K562 (cell line): ENCODE measurements at regions not wholly inside any gene's neighbourhood (a gene's known extent, or its start where the extent isn't known, plus 50 kb on each side); places are given as distances from the start of the nearest gene placed in this dataset.

Source experiments
- ATAC-seq: fragments of 200-7000 bp; cut with Tn5 transposase; 3 replicates; pipeline ENCODE4 v1.9.1; 2020; ENCODE audit warnings: moderate library complexity
- BruUV-seq: library from RNA; stranded (reverse); fragments of 400-500 nt; replicated peaks from 2 replicates; lab custom pipeline; 2021; lab: Mats Ljungman, UMichigan
- CTCF ChIA-PET: fragments of 300-600 bp; formaldehyde crosslinking; extraction: SDS; loops from one replicate; lab custom pipeline; 2021; ENCODE audit warnings: low intra/inter-chr PET ratio; lab: Yijun Ruan, JAX
- POLR2A ChIA-PET: fragments of 300-600, 350-650 bp; sonication (Branson Sonifier 250); formaldehyde crosslinking; extraction: SDS; loops from one replicate; lab custom pipeline; 2021; ENCODE audit warnings: antibody characterized with exemption, inconsistent platforms; lab: Yijun Ruan, JAX
- DNase-seq, 4 experiments: peaks; one replicate each; pipeline versions ENCODE4 v3.0.0 to v3.0.0-alpha.2; 2011 to 2018; ENCODE audit warnings: low spot score in 3 of 4, mixed read lengths in 3 of 4; ENCODE audit errors: extremely low read depth in 1 of 4
- FAIRE-seq: peaks from 2 replicates; lab custom pipeline; 2011; peaks lifted over from hg19 to GRCh38; lab: Jason Lieb, UNC
- H2AFZ ChIP-seq: 2 replicates; pipeline ENCODE4 v1.6.0; 2011; ENCODE audit warnings: low read depth, low read length, control low read depth, inconsistent platforms
- H3K27ac ChIP-seq: fragments of 200-600 bp; 3 replicates; pipeline ENCODE4 v1.8.0; 2011; ENCODE audit warnings: low read depth, mild to moderate bottlenecking, control low read depth, inconsistent platforms, low read length, moderate library complexity, mixed read lengths; ENCODE audit errors: extremely low read depth
- H3K27me3 ChIP-seq, 2 experiments: fragments of 300-600 bp in 1 of 2; 2 replicates in 1 of 2; 3 replicates in 1 of 2; pipeline versions ENCODE4 v1.6.0 to v1.8.0; 2011; ENCODE audit warnings: inconsistent platforms in 2 of 2, low read length in 2 of 2, mild to moderate bottlenecking in 1 of 2, mixed read lengths in 1 of 2, moderate library complexity in 1 of 2; ENCODE audit not compliant: control insufficient read depth in 2 of 2, insufficient read depth in 2 of 2
- H3K36me3 ChIP-seq: fragments of 300-600 bp; 3 replicates; pipeline ENCODE4 v1.8.0; 2011; ENCODE audit warnings: mild to moderate bottlenecking, low read length, inconsistent platforms; ENCODE audit not compliant: control insufficient read depth, insufficient read depth
- H3K4me1 ChIP-seq, 2 experiments: fragments of 200-600 bp in 1 of 2; replicated peaks in 1 of 2; 2 replicates in 1 of 2; 3 replicates in 1 of 2; pipeline versions ENCODE4 v1.5.1 to v1.8.0; 2011; ENCODE audit warnings: inconsistent platforms in 2 of 2, low read length in 2 of 2, mild to moderate bottlenecking in 1 of 2, mixed read lengths in 1 of 2, moderate library complexity in 1 of 2; ENCODE audit not compliant: control insufficient read depth in 2 of 2, insufficient read depth in 2 of 2
- H3K4me2 ChIP-seq: 2 replicates; pipeline ENCODE4 v1.6.1; 2011; ENCODE audit warnings: low read length, control low read depth, inconsistent platforms, mixed read lengths; ENCODE audit not compliant: insufficient read depth
- H3K4me3 ChIP-seq: fragments of 200-600 bp; sonication (generic), shearing (Covaris generic); 2 replicates; pipeline ENCODE4 v1.5.1; 2016; ENCODE audit warnings: control low read depth, inconsistent platforms
- H3K79me2 ChIP-seq: fragments of 200-600 bp; 3 replicates; pipeline ENCODE4 v1.8.0; 2011; ENCODE audit warnings: low read length, inconsistent platforms; ENCODE audit not compliant: control insufficient read depth, insufficient read depth
- H3K9ac ChIP-seq, 2 experiments: 2 replicates each; pipeline versions ENCODE4 v1.6.0 to v1.6.1; 2011; ENCODE audit warnings: low read depth in 2 of 2, low read length in 2 of 2, control low read depth in 1 of 2, inconsistent platforms in 1 of 2, mild to moderate bottlenecking in 1 of 2, mixed read lengths in 1 of 2; ENCODE audit not compliant: insufficient read depth in 1 of 2
- H3K9me1 ChIP-seq: one replicate; pipeline ENCODE4 v1.6.0; 2011; ENCODE audit warnings: inconsistent platforms, mild to moderate bottlenecking, low read length, moderate library complexity; ENCODE audit not compliant: control insufficient read depth, insufficient read depth
- H3K9me3 ChIP-seq: replicated peaks from 2 replicates; pipeline ENCODE4 v1.5.1; 2011; ENCODE audit warnings: low read depth, low read length, inconsistent platforms; ENCODE audit not compliant: control insufficient read depth, insufficient read depth
- H4K20me1 ChIP-seq: replicated peaks from 2 replicates; pipeline ENCODE4 v1.6.1; 2011; ENCODE audit warnings: low read length, inconsistent platforms, mixed read lengths; ENCODE audit not compliant: control insufficient read depth, insufficient read depth
- BACH1 ChIP-seq: fragments of 200-800 bp; sonication (Bioruptor generic); IDR thresholded peaks from 2 replicates; pipeline ENCODE4 v1.6.1; 2016; ENCODE audit warnings: missing genetic modification characterization, missing compliant biosample characterization
- FOXA1 ChIP-seq: fragments of 450-650 bp; IDR thresholded peaks from 2 replicates; pipeline ENCODE4 v1.6.1; 2016; ENCODE audit warnings: mild to moderate bottlenecking, borderline replicate concordance
- FOXM1 ChIP-seq, 2 experiments: fragments of 450-650 bp in 1 of 2; sonication (generic) in 1 of 2; formaldehyde crosslinking in 1 of 2; IDR thresholded peaks; 2 replicates each; pipeline versions ENCODE4 v1.6.1 to v1.9.0; 2017 to 2022; ENCODE audit warnings: low read depth in 2 of 2, mild to moderate bottlenecking in 2 of 2, missing genetic modification reagents in 1 of 2, moderate library complexity in 1 of 2
- GATAD2A ChIP-seq: fragments of 450-650 bp; IDR thresholded peaks from 2 replicates; pipeline ENCODE4 v1.6.1; 2017
- HDAC8 ChIP-seq: fragments of 450-650 bp; IDR thresholded peaks from 2 replicates; pipeline ENCODE4 v1.6.1; 2016; ENCODE audit warnings: mild to moderate bottlenecking, missing genetic modification characterization, moderate library complexity, missing compliant biosample characterization
- KAT7 ChIP-seq: sonication (generic); formaldehyde crosslinking; IDR thresholded peaks from 2 replicates; pipeline ENCODE4 v1.8.0; 2022; ENCODE audit warnings: missing genetic modification reagents, mild to moderate bottlenecking, borderline replicate concordance
- MAFF ChIP-seq: IDR thresholded peaks from 2 replicates; pipeline ENCODE4 v1.6.1; 2012; ENCODE audit warnings: low read length, improper control_type of control experiment
- NELFE ChIP-seq: IDR thresholded peaks from 2 replicates; pipeline ENCODE4 v1.6.1; 2011; ENCODE audit warnings: mild to moderate bottlenecking; ENCODE audit not compliant: insufficient read depth, insufficient read length
- PRPF4 ChIP-seq: fragments of 200-400 bp; formaldehyde crosslinking; IDR thresholded peaks from one replicate; pipeline ENCODE4 v1.6.1; 2017; ENCODE audit warnings: low read length, low read depth, mild to moderate bottlenecking; ENCODE audit not compliant: insufficient read depth, poor library complexity, severe bottlenecking
- SOX6 ChIP-seq: fragments of 450-650 bp; IDR thresholded peaks from 2 replicates; pipeline ENCODE4 v1.6.1; 2014; ENCODE audit warnings: mild to moderate bottlenecking
- STAT5A ChIP-seq: IDR thresholded peaks from 2 replicates; pipeline ENCODE4 v1.6.1; 2012; ENCODE audit warnings: low read length, inconsistent platforms, borderline replicate concordance
- TEAD1 ChIP-seq, 2 experiments: fragments of 450-650 bp in 1 of 2; sonication (generic) in 1 of 2; formaldehyde crosslinking; IDR thresholded peaks; 2 replicates each; pipeline versions ENCODE4 v1.4.0 to v1.8.0; 2020 to 2022; ENCODE audit warnings: mild to moderate bottlenecking in 2 of 2, missing genetic modification reagents in 1 of 2
- ZBED1 ChIP-seq: IDR thresholded peaks from 2 replicates; pipeline ENCODE4 v1.6.1; 2014
- ZNF124 ChIP-seq: sonication (generic); formaldehyde crosslinking; IDR thresholded peaks from 2 replicates; pipeline ENCODE4 v1.8.1; 2022; ENCODE audit warnings: missing genetic modification reagents
- WGBS: fragments of 100-300 bp; shearing (Covaris generic); methylation state at CpG from one replicate; pipeline ENCODE4 v1.1.6; 2016; ENCODE audit warnings: low coverage, mixed read lengths; ENCODE audit not compliant: insufficient coverage; ENCODE audit errors: missing lambda C conversion rate; 5-methylcytosine and 5-hydroxymethylcytosine counted together
- in situ Hi-C: fragments of 300-500 bp; cut with MboI; formaldehyde crosslinking; loops from 4 replicates; pipeline ENCODE4 v1.15.0; 2018; ENCODE audit warnings: inconsistent platforms, mixed read lengths
- intact Hi-C: fragments of 100-400 bp; cut with micrococcal nuclease; formaldehyde crosslinking; loops from 2 replicates; pipeline ENCODE4 v1.14.2; 2022
- TF ChIP-seq, protein P1 (sequence below): sonication (generic); formaldehyde crosslinking; IDR thresholded peaks from 2 replicates; pipeline ENCODE4 v1.8.0; 2022; ENCODE audit warnings: missing genetic modification reagents, mild to moderate bottlenecking, borderline replicate concordance
- TF ChIP-seq, protein P2 (sequence below): sonication (generic); formaldehyde crosslinking; IDR thresholded peaks from 2 replicates; pipeline ENCODE4 v1.8.1; 2023; ENCODE audit warnings: mild to moderate bottlenecking, missing genetic modification reagents
- TF ChIP-seq, protein P3 (sequence below): fragments of 250-450 bp; sonication (Bioruptor Pico); IDR thresholded peaks from 2 replicates; pipeline ENCODE4 v1.8.0; 2021; ENCODE audit warnings: moderate library complexity, mild to moderate bottlenecking, inconsistent platforms

DNA sequence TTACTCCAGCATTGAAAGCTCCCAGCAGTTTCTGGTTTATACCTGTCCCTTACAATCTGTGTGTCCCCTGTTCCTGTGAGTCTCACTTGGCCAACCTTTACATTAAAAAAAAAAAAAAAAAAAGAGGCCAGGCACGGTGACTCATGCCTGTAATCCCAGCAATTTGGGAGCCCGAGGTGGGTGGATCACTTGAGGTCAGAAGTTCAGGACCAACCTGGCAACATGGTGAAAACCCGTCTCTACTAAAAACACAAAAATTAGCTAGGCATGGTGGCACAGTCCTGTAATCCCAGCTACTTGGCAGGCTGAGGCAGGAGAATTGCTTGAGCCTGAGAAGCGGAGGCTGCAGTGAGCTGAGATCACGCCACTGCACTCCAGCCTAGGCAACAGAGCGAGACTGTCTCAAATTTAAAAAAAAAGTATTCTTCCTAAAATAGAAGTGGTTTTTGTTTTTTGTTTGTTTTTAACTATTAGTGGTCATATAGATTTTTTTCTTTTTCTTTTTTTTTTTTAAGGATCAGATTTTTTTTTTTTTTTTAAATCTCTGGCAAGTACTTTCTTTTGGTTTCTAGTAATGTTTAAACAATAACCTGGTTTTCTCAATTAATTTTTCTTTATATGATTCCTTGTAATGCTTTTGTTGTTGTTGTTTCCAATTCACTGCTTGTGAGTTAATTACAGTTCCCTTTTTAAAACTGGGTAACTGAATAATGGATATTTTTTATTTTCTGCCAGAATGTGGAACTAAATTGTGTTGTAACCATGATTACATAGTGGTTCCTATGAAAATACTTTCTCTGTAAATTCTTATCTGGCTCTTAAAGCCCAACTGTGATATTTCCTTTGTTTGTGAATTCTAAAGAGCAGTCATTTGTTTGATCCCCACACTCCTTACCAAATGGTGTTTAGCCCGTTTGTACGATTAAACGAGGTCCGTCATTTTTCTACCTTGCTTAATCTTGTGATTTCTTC, 116.8 kb downstream of the CTAGE1 start (continued):
- TF ChIP-seq, protein P1, sequence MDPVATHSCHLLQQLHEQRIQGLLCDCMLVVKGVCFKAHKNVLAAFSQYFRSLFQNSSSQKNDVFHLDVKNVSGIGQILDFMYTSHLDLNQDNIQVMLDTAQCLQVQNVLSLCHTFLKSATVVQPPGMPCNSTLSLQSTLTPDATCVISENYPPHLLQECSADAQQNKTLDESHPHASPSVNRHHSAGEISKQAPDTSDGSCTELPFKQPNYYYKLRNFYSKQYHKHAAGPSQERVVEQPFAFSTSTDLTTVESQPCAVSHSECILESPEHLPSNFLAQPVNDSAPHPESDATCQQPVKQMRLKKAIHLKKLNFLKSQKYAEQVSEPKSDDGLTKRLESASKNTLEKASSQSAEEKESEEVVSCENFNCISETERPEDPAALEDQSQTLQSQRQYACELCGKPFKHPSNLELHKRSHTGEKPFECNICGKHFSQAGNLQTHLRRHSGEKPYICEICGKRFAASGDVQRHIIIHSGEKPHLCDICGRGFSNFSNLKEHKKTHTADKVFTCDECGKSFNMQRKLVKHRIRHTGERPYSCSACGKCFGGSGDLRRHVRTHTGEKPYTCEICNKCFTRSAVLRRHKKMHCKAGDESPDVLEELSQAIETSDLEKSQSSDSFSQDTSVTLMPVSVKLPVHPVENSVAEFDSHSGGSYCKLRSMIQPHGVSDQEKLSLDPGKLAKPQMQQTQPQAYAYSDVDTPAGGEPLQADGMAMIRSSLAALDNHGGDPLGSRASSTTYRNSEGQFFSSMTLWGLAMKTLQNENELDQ (CRISPR knock-in tag), result no peak
- TF ChIP-seq NELFE (no peak), FOXA1 (no peak), KAT7 (CRISPR knock-in tag) (no peak), HDAC8 (tag) (no peak)

DNA sequence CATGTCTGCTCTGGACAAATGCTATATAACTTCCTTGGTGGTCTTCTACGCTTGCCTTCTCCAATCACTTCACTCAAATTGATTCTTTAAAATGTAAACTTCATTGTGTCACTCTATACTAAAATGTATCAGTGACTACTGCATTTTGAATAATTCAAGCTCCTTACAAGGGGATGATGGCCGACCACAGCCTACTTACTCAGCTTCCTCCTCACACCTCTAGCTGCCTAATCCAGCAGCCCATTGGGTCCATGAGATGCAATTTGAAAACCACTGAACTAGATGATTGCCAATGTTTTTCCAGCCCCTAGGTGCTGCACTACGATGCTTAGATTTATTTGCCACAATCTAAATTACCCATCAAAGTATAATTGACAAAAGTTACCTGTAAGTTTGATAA, 120.7 kb downstream of the CTAGE1 start:
- Histone ChIP-seq H3K27me3 (peaks cover 0 to 4% of the 10 kb centered on the region in 2 experiments; a peak in 2 of 5 replicates), H4K20me1 (no peaks in the 10 kb centered on the region), H3K9me1 (no peaks in the 10 kb centered on the region), H3K4me2 (no peak overlapping the region), H3K36me3 (no peaks in the 10 kb centered on the region), H3K4me3 (no peak overlapping the region), H3K79me2 (no peaks in the 10 kb centered on the region), H3K4me1 (peaks cover 0 to 5% of the 10 kb centered on the region in 2 experiments; a peak in 1 of 5 replicates), H2AFZ (no peak overlapping the region), H3K9me3 (no peaks in the 10 kb centered on the region), H3K27ac (no peak overlapping the region), H3K9ac (no peak overlapping the region)
- POLR2A ChIA-PET, result no interaction called here
- DNase-seq (no peak), FAIRE-seq (no peak), ATAC-seq (no peak)
- 0% methylated on average over 3 of the region's 3 CpGs for WGBS
- intact Hi-C loops, result no loop called here
- CTCF ChIA-PET, result no interaction called here
- in situ Hi-C loops, result no loop called here
- BruUV-seq, result no TSS peak
- TF ChIP-seq TEAD1 (CRISPR knock-in tag; IDR thresholded peaks at IDR 0.05), result no peak
- TF ChIP-seq FOXM1 (IDR thresholded peaks at IDR 0.05; ENCODE audit: low read depth), result no peak
- no peak for TF ChIP-seq FOXM1 (CRISPR knock-in tag; IDR thresholded peaks at IDR 0.05; ENCODE audit: low read depth)
- no peak for TF ChIP-seq SOX6
- TF ChIP-seq, protein P2, sequence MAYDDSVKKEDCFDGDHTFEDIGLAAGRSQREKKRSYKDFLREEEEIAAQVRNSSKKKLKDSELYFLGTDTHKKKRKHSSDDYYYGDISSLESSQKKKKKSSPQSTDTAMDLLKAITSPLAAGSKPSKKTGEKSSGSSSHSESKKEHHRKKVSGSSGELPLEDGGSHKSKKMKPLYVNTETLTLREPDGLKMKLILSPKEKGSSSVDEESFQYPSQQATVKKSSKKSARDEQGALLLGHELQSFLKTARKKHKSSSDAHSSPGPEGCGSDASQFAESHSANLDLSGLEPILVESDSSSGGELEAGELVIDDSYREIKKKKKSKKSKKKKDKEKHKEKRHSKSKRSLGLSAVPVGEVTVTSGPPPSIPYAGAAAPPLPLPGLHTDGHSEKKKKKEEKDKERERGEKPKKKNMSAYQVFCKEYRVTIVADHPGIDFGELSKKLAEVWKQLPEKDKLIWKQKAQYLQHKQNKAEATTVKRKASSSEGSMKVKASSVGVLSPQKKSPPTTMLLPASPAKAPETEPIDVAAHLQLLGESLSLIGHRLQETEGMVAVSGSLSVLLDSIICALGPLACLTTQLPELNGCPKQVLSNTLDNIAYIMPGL, result no peak
- TF ChIP-seq STAT5A, result no peak
- TF ChIP-seq GATAD2A, result no peak
- no peak for TF ChIP-seq MAFF
- TF ChIP-seq PRPF4, result no peak
- TF ChIP-seq ZBED1, result no peak
- no peak for TF ChIP-seq ZNF124 (CRISPR knock-in tag)
- TF ChIP-seq BACH1 (tag), result no peak
- TF ChIP-seq, protein P3, sequence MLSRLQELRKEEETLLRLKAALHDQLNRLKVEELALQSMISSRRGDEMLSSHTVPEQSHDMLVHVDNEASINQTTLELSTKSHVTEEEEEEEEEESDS (CRISPR knock-in tag), result no peak
